Endothelial cell of umbilical vein (primary cell): ENCODE measurements at regions not wholly inside any gene's neighbourhood (a gene's known extent, or its start where the extent isn't known, plus 50 kb on each side); places are given as distances from the start of the nearest gene placed in this dataset.

Experiments
- BruUV-seq: library from RNA; stranded (reverse); fragments of 400-500 nt; replicated peaks from 2 replicates; lab custom pipeline; 2021; lab: Mats Ljungman, UMichigan
- CTCF ChIA-PET: fragments of 300-600, 350-600 bp; sonication (Branson Sonifier 250); formaldehyde crosslinking; loops from one replicate; lab custom pipeline; 2021; ENCODE audit warnings: antibody characterized with exemption, inconsistent platforms; lab: Charles Lee
- POLR2A ChIA-PET: fragments of 300-600, 350-600 bp; sonication (Branson Sonifier 250); formaldehyde crosslinking; loops from one replicate; lab custom pipeline; 2021; ENCODE audit warnings: antibody characterized with exemption, inconsistent platforms; lab: Charles Lee
- DNase-seq: peaks from one replicate; pipeline ENCODE4 v3.0.0-alpha.2; 2011; ENCODE audit warnings: low read depth, low spot score
- FAIRE-seq: peaks from 2 replicates; lab custom pipeline; 2011; peaks lifted over from hg19 to GRCh38; lab: Jason Lieb, UNC
- H2AFZ ChIP-seq: 2 replicates; pipeline ENCODE4 v1.6.0; 2012; ENCODE audit warnings: low read depth, low read length, control low read depth, inconsistent platforms
- H3K27ac ChIP-seq: 2 replicates; pipeline ENCODE4 v1.5.1; 2011; ENCODE audit warnings: low read depth, mild to moderate bottlenecking, control low read depth, low read length, moderate library complexity; ENCODE audit not compliant: insufficient read depth
- H3K27me3 ChIP-seq, 2 experiments: 2 replicates each; pipeline versions ENCODE4 v1.6.0 to v1.6.1; 2011; ENCODE audit warnings: low read length in 2 of 2, mixed read lengths in 1 of 2; ENCODE audit not compliant: control insufficient read depth in 2 of 2, insufficient read depth in 2 of 2
- H3K36me3 ChIP-seq, 2 experiments: 2 replicates in 1 of 2; 3 replicates in 1 of 2; pipeline ENCODE4 v1.5.1; 2011; ENCODE audit warnings: low read length in 2 of 2, mild to moderate bottlenecking in 1 of 2, moderate library complexity in 1 of 2; ENCODE audit not compliant: control insufficient read depth in 2 of 2, insufficient read depth in 2 of 2; ENCODE audit errors: extremely low read depth in 1 of 2
- H3K4me1 ChIP-seq: 3 replicates; pipeline ENCODE4 v1.5.1; 2011; ENCODE audit warnings: mild to moderate bottlenecking, low read length; ENCODE audit not compliant: control insufficient read depth, insufficient read depth; ENCODE audit errors: extremely low read depth
- H3K4me2 ChIP-seq: 2 replicates; pipeline ENCODE4 v1.6.1; 2011; ENCODE audit warnings: low read length, control low read depth, mixed read lengths; ENCODE audit not compliant: insufficient read depth
- H3K4me3 ChIP-seq, 3 experiments: fragments of 200-600 bp in 1 of 3; sonication (generic), shearing (Covaris generic) in 1 of 3; replicated peaks in 1 of 3; 2 replicates each; pipeline ENCODE4 v1.5.1; 2011 to 2016; ENCODE audit warnings: control low read depth in 3 of 3, low read length in 3 of 3, mild to moderate bottlenecking in 2 of 3, inconsistent platforms in 1 of 3, low read depth in 1 of 3, moderate library complexity in 1 of 3; ENCODE audit not compliant: insufficient read depth in 1 of 3
- H3K79me2 ChIP-seq: 2 replicates; pipeline ENCODE4 v1.6.0; 2012; ENCODE audit warnings: low read length, inconsistent platforms; ENCODE audit not compliant: control insufficient read depth, insufficient read depth
- H3K9ac ChIP-seq: replicated peaks from 2 replicates; pipeline ENCODE3; 2011; ENCODE audit warnings: low read length, control low read depth; ENCODE audit not compliant: insufficient read depth; ENCODE audit errors: extremely low read depth
- H3K9me1 ChIP-seq: replicated peaks from 3 replicates; pipeline ENCODE4 v1.6.0; 2011; ENCODE audit warnings: mild to moderate bottlenecking, low read length; ENCODE audit not compliant: control insufficient read depth, insufficient read depth; ENCODE audit errors: extremely low read depth
- H3K9me3 ChIP-seq: replicated peaks from 2 replicates; pipeline ENCODE4 v1.5.1; 2012; ENCODE audit warnings: low read length, inconsistent platforms; ENCODE audit not compliant: control insufficient read depth, insufficient read depth
- H4K20me1 ChIP-seq: replicated peaks from 2 replicates; pipeline ENCODE3; 2011; ENCODE audit warnings: mild to moderate bottlenecking, low read length; ENCODE audit not compliant: control insufficient read depth, insufficient read depth; ENCODE audit errors: extremely low read depth
- FOS ChIP-seq: IDR thresholded peaks from 2 replicates; pipeline ENCODE4 v1.6.1; 2011; ENCODE audit warnings: mild to moderate bottlenecking, low read length, moderate library complexity, borderline replicate concordance; ENCODE audit not compliant: insufficient read depth
- GATA2 ChIP-seq: IDR thresholded peaks from 2 replicates; pipeline ENCODE4 v1.7.0; 2011; ENCODE audit warnings: low read depth, mild to moderate bottlenecking, moderate library complexity, mixed read lengths, low read length; ENCODE audit not compliant: insufficient read length, insufficient read depth
- JUN ChIP-seq: IDR thresholded peaks from 2 replicates; pipeline ENCODE4 v1.6.1; 2011; ENCODE audit warnings: borderline replicate concordance, low read depth; ENCODE audit not compliant: insufficient read length, insufficient read depth
- MYC ChIP-seq: IDR thresholded peaks from one replicate; pipeline ENCODE4 v1.6.1; 2011; ENCODE audit warnings: mild to moderate bottlenecking, low read depth, low read length
- dilution Hi-C: fragments of 300-500 bp; cut with MboI; formaldehyde crosslinking; loops from one replicate; pipeline ENCODE4 v1.15.0; 2019; ENCODE audit warnings: low sequenced_read_pairs; ENCODE audit not compliant: extremely low pct_ligation_motif_present
- intact Hi-C: fragments of 100-400 bp; cut with micrococcal nuclease; formaldehyde crosslinking; loops from one replicate; pipeline ENCODE4 v1.10.0; 2022
- TF ChIP-seq, protein P1 (sequence below), 2 donors: IDR thresholded peaks; 1 replicate in 1 of 2; 2 replicates in 1 of 2; pipeline ENCODE4 v1.5.1; 2011; ENCODE audit warnings: low read length in 2 of 2, mild to moderate bottlenecking in 2 of 2, moderate library complexity in 2 of 2, control low read depth in 1 of 2, inconsistent platforms in 1 of 2, low read depth in 1 of 2; ENCODE audit not compliant: insufficient read depth in 1 of 2; ENCODE audit errors: extremely low read depth in 1 of 2

GRCh38 chr13:83950293-83950692 lies 68.0 kb upstream of the SLITRK1 start:
- H3K4me1 ChIP-seq: no peaks in the 10 kb centered on the region
- H3K9me1 ChIP-seq: no peaks in the 10 kb centered on the region
- TF ChIP-seq MYC: no peak
- no peak for TF ChIP-seq JUN
- TF ChIP-seq GATA2: no peak
- TF ChIP-seq, protein P1, sequence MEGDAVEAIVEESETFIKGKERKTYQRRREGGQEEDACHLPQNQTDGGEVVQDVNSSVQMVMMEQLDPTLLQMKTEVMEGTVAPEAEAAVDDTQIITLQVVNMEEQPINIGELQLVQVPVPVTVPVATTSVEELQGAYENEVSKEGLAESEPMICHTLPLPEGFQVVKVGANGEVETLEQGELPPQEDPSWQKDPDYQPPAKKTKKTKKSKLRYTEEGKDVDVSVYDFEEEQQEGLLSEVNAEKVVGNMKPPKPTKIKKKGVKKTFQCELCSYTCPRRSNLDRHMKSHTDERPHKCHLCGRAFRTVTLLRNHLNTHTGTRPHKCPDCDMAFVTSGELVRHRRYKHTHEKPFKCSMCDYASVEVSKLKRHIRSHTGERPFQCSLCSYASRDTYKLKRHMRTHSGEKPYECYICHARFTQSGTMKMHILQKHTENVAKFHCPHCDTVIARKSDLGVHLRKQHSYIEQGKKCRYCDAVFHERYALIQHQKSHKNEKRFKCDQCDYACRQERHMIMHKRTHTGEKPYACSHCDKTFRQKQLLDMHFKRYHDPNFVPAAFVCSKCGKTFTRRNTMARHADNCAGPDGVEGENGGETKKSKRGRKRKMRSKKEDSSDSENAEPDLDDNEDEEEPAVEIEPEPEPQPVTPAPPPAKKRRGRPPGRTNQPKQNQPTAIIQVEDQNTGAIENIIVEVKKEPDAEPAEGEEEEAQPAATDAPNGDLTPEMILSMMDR (IDR thresholded peaks at IDR 0.05; ENCODE audit: extremely low read depth in 1 of 2, insufficient read depth in 1 of 2, low read depth in 1 of 2, low read length in 2 of 2): no peak
- CTCF ChIA-PET: no interaction called here
- dilution Hi-C loops (no loop called here), intact Hi-C loops (no loop called here)
- H4K20me1 ChIP-seq: no peaks in the 10 kb centered on the region
- H3K9ac ChIP-seq: no peak overlapping the region
- DNase-seq (no peak), FAIRE-seq (no peak)
- H3K4me2 ChIP-seq: no peak overlapping the region
- H2AFZ ChIP-seq: no peak overlapping the region
- H3K27ac ChIP-seq: no peak overlapping the region
- POLR2A ChIA-PET: no interaction called here
- no TSS peak for BruUV-seq
- H3K4me3 ChIP-seq: no peak overlapping the region
- peaks cover 4% of the 10 kb centered on the region for H3K9me3 ChIP-seq
- no peaks in the 10 kb centered on the region for H3K36me3 ChIP-seq
- no peaks in the 10 kb centered on the region for H3K27me3 ChIP-seq
- H3K79me2 ChIP-seq: no peaks in the 10 kb centered on the region

- Histone ChIP-seq H2AFZ (no peak overlapping the region), H3K27me3 (no peaks in the 10 kb centered on the region), H3K9me1 (no peaks in the 10 kb centered on the region), H3K4me3 (no peak overlapping the region), H3K36me3 (no peaks in the 10 kb centered on the region), H3K9ac (no peak overlapping the region), H3K4me2 (no peak overlapping the region), H4K20me1 (no peaks in the 10 kb centered on the region), H3K9me3 (peaks cover under 1% of the 10 kb centered on the region), H3K27ac (no peak overlapping the region), H3K4me1 (no peaks in the 10 kb centered on the region), H3K79me2 (no peaks in the 10 kb centered on the region)
- no TSS peak for BruUV-seq
- TF ChIP-seq, protein P1 (IDR thresholded peaks at IDR 0.05; ENCODE audit: extremely low read depth in 1 of 2, insufficient read depth in 1 of 2, low read depth in 1 of 2, low read length in 2 of 2): no peak
- TF ChIP-seq MYC (no peak), FOS (no peak)
- intact Hi-C loops (no loop called here), dilution Hi-C loops (no loop called here)
- FAIRE-seq: no peak
- POLR2A ChIA-PET: no interaction called here
- DNase-seq: no peak
- CTCF ChIA-PET: no interaction called here
Observed at GRCh38 chr13:83943530-83944279, 61.4 kb upstream of the SLITRK1 start.
